ENCODE measurements at regions not wholly inside any gene's neighbourhood (a gene's known extent, or its start where the extent isn't known, plus 50 kb on each side); places are given as distances from the start of the nearest gene placed in this dataset.
"Not testable (repeated sequence)": the region's sequence is repeated elsewhere in the genome, so short reads cannot be mapped to it uniquely, and the experiment has no call there.

DNA sequence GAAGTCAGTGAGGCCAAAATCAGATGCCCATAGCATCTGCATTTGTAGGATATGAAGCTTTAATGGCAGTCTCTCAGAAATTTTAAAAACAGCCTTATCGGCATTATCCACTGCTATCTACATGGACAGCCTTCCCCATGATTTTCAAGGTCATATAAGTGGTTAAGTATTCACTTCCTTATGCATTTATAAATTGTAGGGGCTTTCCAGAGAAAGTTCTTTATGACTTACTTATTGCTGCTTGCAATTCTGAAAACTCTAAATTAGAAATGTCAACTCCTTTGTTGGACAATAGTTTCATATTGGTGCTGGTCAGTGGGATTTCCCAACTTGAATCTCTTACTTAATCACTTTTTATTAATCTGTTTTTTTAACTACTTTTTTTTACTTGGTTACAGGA is 160.6 kb upstream of the CHL1 start:
- TF ChIP-seq CTCF (IDR thresholded peaks at IDR 0.05 in 4 of 5, conservative IDR thresholded peaks at IDR 0.05 in 1 of 5); POLR2A (IDR thresholded peaks at IDR 0.05): not testable (repeated sequence)
